SIG-M5 (cell line): ENCODE measurements at regions not wholly inside any gene's neighbourhood (a gene's known extent, or its start where the extent isn't known, plus 50 kb on each side); places are given as distances from the start of the nearest gene placed in this dataset.

Experiments
- DNase-seq: peaks from one replicate; lab custom pipeline; 2025; lab: John Stamatoyannopoulos, UW

DNA sequence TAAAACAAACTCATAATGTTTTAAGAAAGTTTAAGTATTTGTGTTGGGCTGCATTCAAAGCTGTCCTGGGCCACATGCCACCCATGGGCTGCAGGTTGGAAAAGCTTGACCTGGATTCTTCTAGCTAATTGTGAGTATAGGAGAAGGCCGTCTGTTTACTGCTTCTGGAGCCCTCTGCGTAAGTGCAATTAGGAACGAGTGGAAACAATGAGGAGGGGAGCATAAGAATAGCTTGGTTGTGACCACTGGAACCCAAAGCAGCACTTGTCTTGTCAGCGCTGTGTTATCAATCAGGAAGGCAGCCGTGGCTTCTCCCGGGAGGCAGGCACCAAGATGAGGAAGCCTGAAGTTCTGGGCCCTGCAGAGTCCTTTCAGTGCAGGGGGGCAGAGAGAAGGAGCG, 110.4 kb upstream of the MBNL2 start:
- DNase-seq: no peak

DNA sequence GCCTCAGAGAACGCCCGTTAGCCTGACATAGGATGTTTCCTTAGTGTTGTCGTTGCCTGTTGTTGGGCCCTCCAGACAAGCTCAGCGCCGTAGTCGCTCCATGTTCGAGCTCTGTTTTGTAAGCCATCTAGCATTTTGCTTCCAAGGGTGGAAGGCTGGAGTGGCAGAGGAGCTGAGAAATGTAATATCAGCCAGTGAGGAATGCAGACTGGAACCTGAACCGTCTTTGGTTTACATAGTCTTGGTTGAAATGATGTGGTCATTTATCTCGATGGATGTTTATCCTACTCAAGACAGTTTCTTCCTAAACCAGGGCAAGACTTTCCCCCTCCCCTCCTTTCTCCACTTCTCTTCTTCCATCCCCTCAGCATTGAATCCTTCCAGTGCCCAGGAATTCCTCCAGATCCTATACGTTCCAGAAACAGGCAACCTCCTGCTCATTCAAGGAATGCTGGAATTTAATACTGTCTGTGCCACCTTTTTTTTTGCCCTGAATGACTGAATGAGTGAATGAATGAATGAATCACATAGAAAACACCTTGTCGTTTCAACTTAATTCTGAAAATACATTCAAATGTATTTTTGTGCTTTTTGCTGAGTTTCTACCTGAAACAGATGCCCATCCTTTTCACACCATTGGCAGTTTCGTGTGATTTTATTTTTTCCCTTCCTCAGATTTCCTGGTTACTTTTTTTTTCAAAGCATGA, 109.5 kb upstream of the MBNL2 start:
- no peak for DNase-seq

GRCh38 chr13:97113231-97114001, 108.7 kb upstream of the MBNL2 start:
- DNase-seq: no peak

DNA sequence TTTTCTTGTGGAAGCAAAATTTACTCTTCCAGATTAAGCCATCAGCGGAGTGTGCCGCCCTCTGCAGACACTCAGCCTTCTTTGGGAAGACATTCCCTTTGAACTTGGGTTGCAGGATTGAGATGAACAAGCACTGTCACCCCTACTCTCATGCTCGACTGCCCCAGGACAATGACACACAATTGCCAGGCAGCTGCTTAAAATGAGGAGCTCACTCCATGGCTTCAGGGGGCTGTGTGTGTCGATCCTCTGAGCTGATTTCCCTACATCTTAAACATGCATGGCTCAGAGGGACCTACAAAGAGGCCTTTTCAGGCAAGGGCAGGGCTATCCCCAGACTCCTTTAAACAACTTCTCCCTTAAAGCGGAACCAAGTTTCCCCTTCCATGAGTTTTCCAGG, 107.5 kb upstream of the MBNL2 start:
- DNase-seq: no peak

- no peak for DNase-seq
Measured at GRCh38 chr13:97116754-97117153, 105.4 kb upstream of the MBNL2 start.

DNA sequence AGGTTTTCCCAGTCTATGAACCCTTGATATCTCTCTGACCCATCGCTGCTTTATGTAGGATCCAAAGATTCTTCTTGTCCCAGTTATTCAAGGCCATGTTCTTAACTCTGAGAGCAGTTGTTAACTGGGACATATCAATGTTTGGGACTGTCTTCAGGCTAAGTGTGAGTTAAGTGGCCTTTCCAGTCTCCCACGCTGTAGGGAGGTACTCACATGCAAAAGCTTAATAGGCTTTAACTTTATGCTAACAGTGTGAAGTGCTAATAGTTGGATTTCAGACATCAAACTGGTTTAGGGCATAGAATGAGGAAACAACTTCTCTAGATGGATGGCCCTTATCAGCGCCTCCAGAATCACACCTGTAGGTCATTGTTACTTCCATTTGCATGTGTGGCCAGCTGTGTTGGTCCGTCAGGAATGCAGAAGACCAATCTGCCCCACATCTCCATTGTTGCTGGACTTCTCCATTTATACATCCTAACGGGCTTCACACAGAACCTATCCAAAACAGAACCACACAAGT, 104.7 kb upstream of the MBNL2 start:
- DNase-seq: no peak

- no peak for DNase-seq
Measured at GRCh38 chr13:97119943-97120342, 102.2 kb upstream of the MBNL2 start.

DNA sequence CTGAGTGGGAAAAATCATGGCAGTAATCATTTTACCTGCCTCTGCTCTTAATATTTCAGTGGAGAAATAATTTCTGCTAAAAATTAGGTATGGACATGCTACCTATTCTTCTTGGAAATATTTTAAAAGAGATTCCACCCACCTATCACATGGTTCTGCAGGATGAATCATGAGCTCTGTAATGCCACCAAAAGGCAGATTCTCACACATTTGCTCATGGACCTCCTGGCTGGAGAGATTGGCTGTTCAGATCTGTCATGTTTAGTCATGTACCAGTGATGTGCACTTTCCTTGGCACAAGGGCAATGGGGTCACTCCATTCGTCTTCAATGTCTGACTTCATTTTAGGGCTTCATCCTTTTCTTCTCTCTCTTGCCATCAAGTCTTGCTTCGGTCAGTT, 101.8 kb upstream of the MBNL2 start:
- no peak for DNase-seq

DNA sequence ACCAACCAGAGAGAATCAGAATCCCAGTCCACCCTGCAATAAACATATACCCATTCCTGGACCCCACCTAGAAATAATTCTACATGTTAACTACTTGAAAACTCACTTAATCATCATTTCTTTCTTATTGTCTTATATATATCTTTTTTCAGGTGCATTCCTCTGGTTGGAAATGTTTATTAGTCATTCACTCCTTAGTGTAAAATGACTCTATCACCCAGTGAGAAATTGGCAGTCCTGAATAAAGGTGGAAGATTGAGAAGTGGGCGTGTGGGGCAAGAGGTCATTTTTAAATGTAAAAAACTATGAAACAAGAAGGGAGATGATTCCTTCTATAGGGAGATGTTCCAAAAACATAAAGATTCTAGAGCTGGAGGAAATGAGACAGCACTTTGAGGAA, 101.2 kb upstream of the MBNL2 start:
- no peak for DNase-seq

GRCh38 chr13:97121894-97122293, 100.2 kb upstream of the MBNL2 start:
- no peak for DNase-seq

DNA sequence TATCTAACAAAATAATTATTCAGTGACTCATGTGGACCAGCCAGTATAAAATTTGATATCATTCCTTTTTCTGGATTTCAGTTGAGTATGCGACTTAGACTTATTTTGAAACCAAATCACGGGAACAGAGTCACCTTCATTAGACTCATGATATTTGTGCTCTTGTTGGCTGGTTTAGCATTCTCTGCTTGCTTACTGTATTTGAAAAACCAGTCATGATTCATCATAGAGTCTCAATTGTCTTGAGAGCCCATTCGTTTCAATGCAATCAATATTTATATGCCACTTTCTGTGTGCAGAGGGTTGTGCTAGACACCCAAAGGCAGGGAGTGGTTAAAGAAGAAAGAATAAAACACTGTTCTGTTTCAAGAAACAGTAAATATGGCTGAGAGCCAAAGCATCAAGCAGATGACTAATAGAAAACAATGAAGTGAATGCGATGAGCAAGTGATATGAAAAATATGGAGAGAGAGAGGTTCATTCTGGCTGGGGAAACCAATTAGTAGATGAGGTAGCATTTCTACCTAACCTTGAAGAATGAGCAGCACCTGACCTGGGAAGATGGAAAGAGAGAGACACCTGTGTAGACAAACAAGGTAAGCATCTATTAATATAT, 99.6 kb upstream of the MBNL2 start:
- no peak for DNase-seq

GRCh38 chr13:97124206-97124605, 97.9 kb upstream of the MBNL2 start:
- DNase-seq: no peak

GRCh38 chr13:97124915-97125809, 97.0 kb upstream of the MBNL2 start:
- DNase-seq: no peak

DNA sequence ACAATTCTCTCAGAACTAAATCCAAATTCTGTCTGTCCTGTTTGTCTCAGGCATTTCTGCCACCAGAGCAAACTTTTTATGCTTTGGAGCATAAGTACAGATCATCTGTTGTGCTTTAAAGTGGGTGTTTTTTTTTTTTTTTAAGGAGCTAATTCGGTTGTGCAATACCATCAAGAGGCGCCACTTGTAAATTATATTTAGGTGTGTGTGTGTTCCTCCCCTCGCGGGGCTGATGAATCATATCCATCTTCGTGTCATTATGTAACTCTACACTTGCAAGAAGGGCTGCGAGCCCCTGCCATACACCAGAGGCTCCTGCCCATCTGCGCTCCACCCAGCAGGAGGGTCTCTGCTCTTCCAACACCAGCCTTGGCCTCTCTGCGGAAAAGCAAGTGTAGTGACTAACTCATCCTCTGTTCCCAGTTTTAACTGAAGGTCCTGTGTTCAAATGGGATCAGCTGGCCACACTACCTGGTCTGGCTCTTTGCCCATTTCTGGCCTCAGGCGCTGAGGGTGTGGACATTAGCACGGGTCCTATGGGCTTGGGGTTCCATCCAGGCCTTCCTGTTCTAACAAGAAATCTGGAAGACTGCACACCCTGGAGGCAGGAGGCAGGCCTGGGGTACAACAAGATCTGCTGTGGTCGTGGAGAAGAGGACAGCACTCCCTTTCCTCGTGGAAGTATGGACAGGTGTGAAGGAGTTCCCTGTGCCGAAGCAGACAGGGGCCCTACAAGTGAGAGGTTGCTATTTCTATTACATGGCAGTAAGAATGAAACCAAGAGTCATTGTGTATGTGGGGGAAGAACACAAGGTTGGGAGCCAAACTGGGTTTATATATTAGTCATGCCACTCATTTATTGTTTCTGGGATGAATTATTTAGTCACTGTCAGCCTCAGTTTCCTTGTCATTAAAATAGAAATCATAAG, 96.1 kb upstream of the MBNL2 start:
- DNase-seq: peak; percentile 75

DNA sequence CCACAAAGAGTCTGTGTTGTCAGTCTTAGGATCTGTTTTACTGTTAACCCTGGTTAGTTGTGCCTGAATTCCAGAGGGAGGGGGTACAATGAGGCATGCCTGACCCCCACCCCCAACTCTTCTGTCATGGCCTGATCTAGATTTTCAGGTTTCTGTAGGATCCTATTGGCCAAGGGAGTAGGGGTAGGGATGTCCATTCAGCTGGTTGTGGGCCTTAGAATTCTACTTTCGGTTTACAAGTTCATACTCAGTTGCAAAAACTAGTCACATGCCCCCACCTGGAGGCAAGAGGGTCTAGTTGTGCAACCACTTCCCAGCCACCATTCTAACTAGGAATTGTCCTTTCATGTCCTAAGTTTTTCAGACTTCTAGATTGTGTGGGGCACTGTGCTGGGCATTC, 94.3 kb upstream of the MBNL2 start:
- no peak for DNase-seq

GRCh38 chr13:97130190-97130589, 91.9 kb upstream of the MBNL2 start:
- DNase-seq: no peak

GRCh38 chr13:97131447-97131846, 90.7 kb upstream of the MBNL2 start:
- no peak for DNase-seq

- no peak for DNase-seq
Measured at GRCh38 chr13:97133554-97133953, 88.6 kb upstream of the MBNL2 start.

GRCh38 chr13:97133955-97134354, 88.2 kb upstream of the MBNL2 start:
- no peak for DNase-seq

- DNase-seq: no peak
Measured at GRCh38 chr13:97134364-97135095, 87.6 kb upstream of the MBNL2 start.
